Astrocyte of the cerebellum (primary cell): ENCODE measurements at regions not wholly inside any gene's neighbourhood (a gene's known extent, or its start where the extent isn't known, plus 50 kb on each side); places are given as distances from the start of the nearest gene placed in this dataset.

Experiments used
- DNase-seq: peaks from one replicate; pipeline ENCODE4 v3.0.0-alpha.2; 2011; ENCODE audit warnings: low read depth
- H3K4me3 ChIP-seq: 2 replicates; pipeline ENCODE4 v1.5.1; 2011; ENCODE audit warnings: mild to moderate bottlenecking, low read depth, low read length, moderate library complexity
- CTCF ChIP-seq: IDR thresholded peaks from 2 replicates; pipeline ENCODE4 v1.5.1; 2012; ENCODE audit warnings: low read length, low read depth, moderate library complexity, mild to moderate bottlenecking; ENCODE audit errors: missing control alignments
- in situ Hi-C: cut with HindIII; loops from 2 replicates; pipeline ENCODE4 v1.10.0; 2017; ENCODE audit warnings: low sequenced_read_pairs

GRCh38 chr1:38561725-38562124 lies 297.8 kb downstream of the RRAGC start:
- no peak overlapping the region for H3K4me3 ChIP-seq
- in situ Hi-C loops: no loop called here
- no peak for DNase-seq
- no peak for TF ChIP-seq CTCF

- no peak for DNase-seq
- TF ChIP-seq CTCF: no peak
- in situ Hi-C loops: no loop called here
- no peak overlapping the region for H3K4me3 ChIP-seq
Observed at GRCh38 chr1:38561110-38561509, 298.5 kb downstream of the RRAGC start.

GRCh38 chr1:38560457-38560856 lies 299.1 kb downstream of the RRAGC start:
- in situ Hi-C loops: no loop called here
- H3K4me3 ChIP-seq: no peak overlapping the region
- DNase-seq: no peak
- no peak for TF ChIP-seq CTCF

GRCh38 chr1:38559446-38560165 lies 300.0 kb downstream of the RRAGC start:
- no peak overlapping the region for H3K4me3 ChIP-seq
- no peak for DNase-seq
- in situ Hi-C loops: loop anchor here (5.0 kb wide), 1 partner anchor 52 kb away; no protein-coding TSS in a partner anchor
- TF ChIP-seq CTCF: no peak

GRCh38 chr1:38558500-38559445 lies 300.8 kb downstream of the RRAGC start:
- TF ChIP-seq CTCF: no peak
- DNase-seq: no peak
- H3K4me3 ChIP-seq: no peak overlapping the region
- in situ Hi-C loops: loop anchor here (5.0 kb wide), 1 partner anchor 51 kb away; no protein-coding TSS in a partner anchor

- in situ Hi-C loops: loop anchor here (5.0 kb wide), 1 partner anchor 51 kb away; no protein-coding TSS in a partner anchor
- H3K4me3 ChIP-seq: no peak overlapping the region
- DNase-seq: no peak
- no peak for TF ChIP-seq CTCF
Observed at GRCh38 chr1:38558055-38558454, 301.5 kb downstream of the RRAGC start.
